ENCODE measurements at regions not wholly inside any gene's neighbourhood (a gene's known extent, or its start where the extent isn't known, plus 50 kb on each side); places are given as distances from the start of the nearest gene placed in this dataset.

DNA sequence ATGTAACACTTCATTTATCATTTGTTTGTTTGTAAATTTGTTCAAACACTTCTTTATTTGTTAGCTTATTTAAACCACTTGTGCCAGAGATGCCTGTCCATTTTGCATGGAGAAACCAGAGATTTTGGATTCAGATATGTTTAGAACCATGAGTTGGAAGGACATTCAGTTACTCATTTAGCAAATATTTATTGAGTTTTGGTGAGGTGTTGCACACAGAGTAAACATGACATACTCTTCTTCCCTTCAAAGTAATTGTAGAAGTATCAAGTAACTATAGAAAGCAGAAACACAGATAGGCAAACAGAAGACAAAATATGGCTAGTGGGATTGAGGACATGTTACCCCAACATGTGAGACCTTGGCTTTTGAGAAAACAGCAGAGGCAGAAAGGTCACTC is 136.8 kb upstream of the USP25 start:
- TF ChIP-seq POLR2AphosphoS5 (IDR thresholded peaks at IDR 0.05; ENCODE audit: low read depth, low read length): no peak
- no peak for TF ChIP-seq TAF1 (IDR thresholded peaks at IDR 0.05; ENCODE audit: borderline replicate concordance, low read depth, low read length)
- TF ChIP-seq POLR2A (IDR thresholded peaks at IDR 0.05; ENCODE audit: low read depth, low read length): no peak

Data from GM12892 (cell line).